PC-3 (cell line): ENCODE measurements at regions not wholly inside any gene's neighbourhood (a gene's known extent, or its start where the extent isn't known, plus 50 kb on each side); places are given as distances from the start of the nearest gene placed in this dataset.

Experiments
- ATAC-seq: fragments of 200-7000 bp; cut with Tn5 transposase; 2 replicates; pipeline ENCODE4 v1.9.1; 2020; ENCODE audit warnings: mild to moderate bottlenecking, moderate library complexity
- BruUV-seq: library from RNA; stranded (reverse); fragments of 400-500 nt; replicated peaks from 2 replicates; lab custom pipeline; 2021; lab: Mats Ljungman, UMichigan
- CTCF ChIA-PET: fragments of 300-600 bp; sonication (Branson Sonifier 250); formaldehyde crosslinking; loops from one replicate; lab custom pipeline; 2022; ENCODE audit warnings: antibody characterized with exemption; lab: Charles Lee
- POLR2A ChIA-PET: fragments of 300-600 bp; sonication (Branson Sonifier 250); formaldehyde crosslinking; loops from one replicate; lab custom pipeline; 2022; ENCODE audit warnings: antibody characterized with exemption; ENCODE audit not compliant: unreplicated experiment; lab: Charles Lee
- DNase-seq: peaks from one replicate; pipeline ENCODE4 v3.0.0-alpha.2; 2015
- H2AFZ ChIP-seq: fragments of 300-600 bp; sonication (generic); 2 replicates; pipeline ENCODE4 v1.6.0; 2016; ENCODE audit warnings: antibody characterized with exemption, low read length
- H3F3A ChIP-seq: fragments of 300-600 bp; sonication (generic); one replicate; pipeline ENCODE4 v1.6.0; 2017; ENCODE audit warnings: antibody characterized with exemption, low read length, control low read depth, mild to moderate bottlenecking; ENCODE audit not compliant: unreplicated experiment
- H3K27ac ChIP-seq: fragments of 300-600 bp; sonication (generic); 2 replicates; pipeline ENCODE4 v1.5.1; 2016; ENCODE audit warnings: mild to moderate bottlenecking, low read length
- H3K27me3 ChIP-seq: fragments of 300-600 bp; sonication (generic); 2 replicates; pipeline ENCODE4 v1.6.1; 2016; ENCODE audit warnings: low read length, mixed read lengths
- H3K36me3 ChIP-seq: fragments of 300-600 bp; sonication (generic); 2 replicates; pipeline ENCODE4 v1.6.1; 2016; ENCODE audit warnings: low read depth, mixed run types, low read length, mixed read lengths
- H3K4me1 ChIP-seq: fragments of 300-600 bp; sonication (generic); 2 replicates; pipeline ENCODE4 v1.5.1; 2016; ENCODE audit warnings: low read length; ENCODE audit not compliant: insufficient read depth
- H3K4me2 ChIP-seq: fragments of 300-600 bp; sonication (generic); 2 replicates; pipeline ENCODE4 v1.6.0; 2016; ENCODE audit warnings: low read length
- H3K4me3 ChIP-seq: fragments of 300-600 bp; sonication (generic); 2 replicates; pipeline ENCODE4 v1.5.1; 2016; ENCODE audit warnings: mild to moderate bottlenecking, low read length, mixed read lengths
- H3K79me2 ChIP-seq: fragments of 300-600 bp; sonication (generic); 2 replicates; pipeline ENCODE4 v1.6.1; 2017; ENCODE audit warnings: low read length, mixed read lengths
- H3K9ac ChIP-seq: fragments of 300-600 bp; sonication (generic); 2 replicates; pipeline ENCODE4 v1.6.0; 2016; ENCODE audit warnings: mild to moderate bottlenecking, low read length
- H3K9me2 ChIP-seq: fragments of 300-600 bp; sonication (generic); replicated peaks from 2 replicates; pipeline ENCODE4 v1.6.1; 2016; ENCODE audit warnings: mixed run types, low read length, mixed read lengths
- H3K9me3 ChIP-seq: fragments of 300-600 bp; sonication (generic); 2 replicates; pipeline ENCODE4 v1.6.1; 2016; ENCODE audit warnings: low read length, mixed read lengths
- H4K20me1 ChIP-seq: fragments of 300-600 bp; sonication (generic); 2 replicates; pipeline ENCODE4 v1.6.1; 2016; ENCODE audit warnings: low read length, mixed read lengths
- CTCF ChIP-seq: fragments of 300-600 bp; sonication (generic); conservative IDR thresholded peaks from 2 replicates; pipeline ENCODE4 v1.5.1; 2017; ENCODE audit warnings: antibody characterized with exemption, low read depth, mild to moderate bottlenecking, low read length
- EZH2 ChIP-seq: fragments of 300-600 bp; sonication (generic); IDR thresholded peaks from one replicate; pipeline ENCODE4 v1.6.1; 2017; ENCODE audit warnings: antibody characterized with exemption, mild to moderate bottlenecking, low read length; ENCODE audit not compliant: unreplicated experiment
- EZH2phosphoT487 ChIP-seq: fragments of 300-600 bp; sonication (generic); IDR thresholded peaks from 2 replicates; pipeline ENCODE4 v1.6.1; 2018; ENCODE audit warnings: mild to moderate bottlenecking, antibody characterized with exemption, low read length, borderline replicate concordance
- intact Hi-C: fragments of 100-400 bp; cut with micrococcal nuclease; formaldehyde crosslinking; loops from 2 replicates; pipeline ENCODE4 v1.9.0; 2023

GRCh38 chr9:88685966-88686365, 151.0 kb downstream of the NXNL2 start:
- intact Hi-C loops: no loop called here
- Histone ChIP-seq H3K27me3 (no peaks in the 10 kb centered on the region), H3K4me3 (no peak overlapping the region), H3K36me3 (no peaks in the 10 kb centered on the region), H3K4me2 (no peak overlapping the region), H2AFZ (no peak overlapping the region), H3K79me2 (no peaks in the 10 kb centered on the region), H3F3A (no peaks in the 10 kb centered on the region), H3K9me3 (no peaks in the 10 kb centered on the region), H3K4me1 (no peaks in the 10 kb centered on the region), H3K27ac (no peak overlapping the region), H4K20me1 (no peaks in the 10 kb centered on the region), H3K9ac (no peak overlapping the region), H3K9me2 (no peaks in the 10 kb centered on the region)
- TF ChIP-seq EZH2 (no peak), CTCF (no peak), EZH2phosphoT487 (no peak)
- POLR2A ChIA-PET: no interaction called here
- DNase-seq (no peak), ATAC-seq (no peak)
- CTCF ChIA-PET: no interaction called here
- BruUV-seq: no TSS peak

- CTCF ChIA-PET: no interaction called here
- no peak for DNase-seq
- POLR2A ChIA-PET: no interaction called here
Measured at GRCh38 chr9:88689509-88690298, 154.7 kb downstream of the NXNL2 start.

More at GRCh38 chr9:88689509-88690298, 154.7 kb downstream of the NXNL2 start:
- H3K4me3 ChIP-seq: no peak overlapping the region
- BruUV-seq: no TSS peak
- no peaks in the 10 kb centered on the region for H3K4me1 ChIP-seq
- H3K9me2 ChIP-seq: no peaks in the 10 kb centered on the region
- no peaks in the 10 kb centered on the region for H3K79me2 ChIP-seq
- no peaks in the 10 kb centered on the region for H3K27me3 ChIP-seq
- H4K20me1 ChIP-seq: no peaks in the 10 kb centered on the region
- no peaks in the 10 kb centered on the region for H3K36me3 ChIP-seq
- H3F3A ChIP-seq: no peaks in the 10 kb centered on the region
- no peaks in the 10 kb centered on the region for H3K9me3 ChIP-seq
- no peak overlapping the region for H3K4me2 ChIP-seq
- H3K27ac ChIP-seq: no peak overlapping the region
- H3K9ac ChIP-seq: no peak overlapping the region
- ATAC-seq: no peak
- no peak overlapping the region for H2AFZ ChIP-seq
- intact Hi-C loops: no loop called here
- TF ChIP-seq EZH2 (no peak), CTCF (no peak), EZH2phosphoT487 (no peak)
